ENCODE measurements at regions not wholly inside any gene's neighbourhood (a gene's known extent, or its start where the extent isn't known, plus 50 kb on each side); places are given as distances from the start of the nearest gene placed in this dataset.

GRCh38 chr10:29037348-29038113 lies 251.3 kb upstream of the LYZL1 start:
- DNase-seq, result no peak

- no peak for DNase-seq
Observed at GRCh38 chr10:29039091-29039490, 249.8 kb upstream of the LYZL1 start.

GRCh38 chr10:29039677-29040189 lies 249.1 kb upstream of the LYZL1 start:
- no peak for DNase-seq

GRCh38 chr10:29041616-29042015 lies 247.3 kb upstream of the LYZL1 start:
- no peak for DNase-seq

- DNase-seq, result no peak
Observed at GRCh38 chr10:29048506-29048905, 240.4 kb upstream of the LYZL1 start.

- no peak for DNase-seq
Observed at GRCh38 chr10:29050081-29050480, 238.8 kb upstream of the LYZL1 start.

GRCh38 chr10:29055101-29055500 lies 233.8 kb upstream of the LYZL1 start:
- DNase-seq, result no peak

GRCh38 chr10:29056729-29057128 lies 232.1 kb upstream of the LYZL1 start:
- no peak for DNase-seq

GRCh38 chr10:29057822-29058331 lies 231.0 kb upstream of the LYZL1 start:
- DNase-seq, result no peak

GRCh38 chr10:29063806-29064644 lies 224.8 kb upstream of the LYZL1 start:
- no peak for DNase-seq

GRCh38 chr10:29064680-29065079 lies 224.2 kb upstream of the LYZL1 start:
- no peak for DNase-seq

- no peak for DNase-seq
Observed at GRCh38 chr10:29067161-29067560, 221.7 kb upstream of the LYZL1 start.

GRCh38 chr10:29067628-29068027 lies 221.2 kb upstream of the LYZL1 start:
- DNase-seq, result no peak

GRCh38 chr10:29068302-29068701 lies 220.6 kb upstream of the LYZL1 start:
- DNase-seq, result no peak

- no peak for DNase-seq
Observed at GRCh38 chr10:29068966-29069365, 219.9 kb upstream of the LYZL1 start.

- no peak for DNase-seq
Observed at GRCh38 chr10:29069941-29070340, 218.9 kb upstream of the LYZL1 start.

- DNase-seq, result no peak
Observed at GRCh38 chr10:29078919-29079318, 210.0 kb upstream of the LYZL1 start.

- DNase-seq, result no peak
Observed at GRCh38 chr10:29081231-29081630, 207.6 kb upstream of the LYZL1 start.

GRCh38 chr10:29081951-29082685 lies 206.8 kb upstream of the LYZL1 start:
- DNase-seq, result peak; percentile 38

GRCh38 chr10:29083096-29083495 lies 205.8 kb upstream of the LYZL1 start:
- DNase-seq, result peak; percentile 49

GRCh38 chr10:29084681-29085307 lies 204.1 kb upstream of the LYZL1 start:
- DNase-seq, result no peak

GRCh38 chr10:29089091-29089490 lies 199.8 kb upstream of the LYZL1 start:
- no peak for DNase-seq

Measured in right hindlimb (tissue), 1 donor.